SU-DHL-6 (cell line): ENCODE measurements at regions not wholly inside any gene's neighbourhood (a gene's known extent, or its start where the extent isn't known, plus 50 kb on each side); places are given as distances from the start of the nearest gene placed in this dataset.

ENCODE experiments used
- CTCF ChIP-seq: fragments of 200-600 bp; sonication (generic); IDR thresholded peaks from one replicate; pipeline ENCODE4 v1.5.1; 2017; ENCODE audit warnings: antibody characterized with exemption, mild to moderate bottlenecking, low read length, moderate library complexity; ENCODE audit not compliant: insufficient read depth, poor library complexity, severe bottlenecking
- EZH2phosphoT487 ChIP-seq: fragments of 200-600 bp; sonication (generic), shearing (Covaris generic); conservative IDR thresholded peaks from 2 replicates; pipeline ENCODE4 v1.6.1; 2018; ENCODE audit warnings: mild to moderate bottlenecking, antibody characterized with exemption, low read length, moderate library complexity, mixed read lengths

- TF ChIP-seq EZH2phosphoT487 (no peak), CTCF (no peak)
These were observed 81.8 kb upstream of the ALDH1L1 start for GRCh38 chr3:126262227-126262626.
